SU-DHL-6 (cell line): ENCODE measurements at regions not wholly inside any gene's neighbourhood (a gene's known extent, or its start where the extent isn't known, plus 50 kb on each side); places are given as distances from the start of the nearest gene placed in this dataset.

Experiments used
- EZH2phosphoT487 ChIP-seq: fragments of 200-600 bp; sonication (generic), shearing (Covaris generic); conservative IDR thresholded peaks from 2 replicates; pipeline ENCODE4 v1.6.1; 2018; ENCODE audit warnings: mild to moderate bottlenecking, antibody characterized with exemption, low read length, moderate library complexity, mixed read lengths
- TF ChIP-seq, protein P1 (sequence below): fragments of 200-600 bp; sonication (generic); IDR thresholded peaks from one replicate; pipeline ENCODE4 v1.5.1; 2017; ENCODE audit warnings: antibody characterized with exemption, mild to moderate bottlenecking, low read length, moderate library complexity; ENCODE audit not compliant: insufficient read depth, poor library complexity, severe bottlenecking

DNA sequence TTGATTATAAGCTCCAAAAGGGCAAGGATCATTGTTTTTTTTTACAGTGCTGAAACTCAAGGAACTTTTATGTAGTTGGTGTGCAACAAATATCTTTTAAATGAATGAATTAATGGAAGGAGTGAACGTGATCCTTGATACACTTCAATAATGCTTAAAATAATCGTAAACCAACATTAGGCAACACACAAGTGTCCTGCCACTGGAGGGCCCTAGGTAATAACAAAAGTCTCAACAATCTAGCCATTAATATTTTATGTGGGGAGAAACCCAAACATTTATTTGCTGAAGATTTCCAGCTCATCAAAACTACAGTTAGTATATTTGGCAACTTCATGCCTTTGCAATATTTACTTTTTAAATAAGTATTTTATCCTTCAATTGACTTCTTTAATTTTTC, 309.0 kb upstream of the FBXL7 start:
- TF ChIP-seq, protein P1, sequence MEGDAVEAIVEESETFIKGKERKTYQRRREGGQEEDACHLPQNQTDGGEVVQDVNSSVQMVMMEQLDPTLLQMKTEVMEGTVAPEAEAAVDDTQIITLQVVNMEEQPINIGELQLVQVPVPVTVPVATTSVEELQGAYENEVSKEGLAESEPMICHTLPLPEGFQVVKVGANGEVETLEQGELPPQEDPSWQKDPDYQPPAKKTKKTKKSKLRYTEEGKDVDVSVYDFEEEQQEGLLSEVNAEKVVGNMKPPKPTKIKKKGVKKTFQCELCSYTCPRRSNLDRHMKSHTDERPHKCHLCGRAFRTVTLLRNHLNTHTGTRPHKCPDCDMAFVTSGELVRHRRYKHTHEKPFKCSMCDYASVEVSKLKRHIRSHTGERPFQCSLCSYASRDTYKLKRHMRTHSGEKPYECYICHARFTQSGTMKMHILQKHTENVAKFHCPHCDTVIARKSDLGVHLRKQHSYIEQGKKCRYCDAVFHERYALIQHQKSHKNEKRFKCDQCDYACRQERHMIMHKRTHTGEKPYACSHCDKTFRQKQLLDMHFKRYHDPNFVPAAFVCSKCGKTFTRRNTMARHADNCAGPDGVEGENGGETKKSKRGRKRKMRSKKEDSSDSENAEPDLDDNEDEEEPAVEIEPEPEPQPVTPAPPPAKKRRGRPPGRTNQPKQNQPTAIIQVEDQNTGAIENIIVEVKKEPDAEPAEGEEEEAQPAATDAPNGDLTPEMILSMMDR = no peak
- TF ChIP-seq EZH2phosphoT487 = no peak
